ENCODE measurements at regions not wholly inside any gene's neighbourhood (a gene's known extent, or its start where the extent isn't known, plus 50 kb on each side); places are given as distances from the start of the nearest gene placed in this dataset.

DNA sequence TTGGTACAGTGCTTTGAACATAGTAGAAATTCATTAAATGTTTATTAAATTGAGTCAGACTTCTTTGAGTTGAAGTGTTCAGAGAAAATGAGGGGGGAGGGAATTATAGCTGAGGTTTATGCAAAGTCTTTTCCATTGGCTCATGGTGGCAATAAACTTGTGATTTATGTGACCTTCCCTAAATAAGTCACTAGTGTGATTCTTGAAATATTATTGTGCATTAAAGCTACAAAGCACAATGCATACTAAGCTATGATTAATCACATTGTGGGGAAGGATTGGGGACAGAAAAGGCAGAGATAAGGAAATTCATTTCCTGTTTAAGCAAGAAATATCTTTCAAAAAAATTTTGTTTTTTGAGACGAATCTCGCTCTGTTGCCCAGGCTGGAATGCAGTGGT, 877.5 kb downstream of the TFAP2A start:
- H3K36me3 ChIP-seq = no peaks in the 10 kb centered on the region
- no peaks in the 10 kb centered on the region for H3K27me3 ChIP-seq
- no peak overlapping the region for H3K27ac ChIP-seq
- H3K4me3 ChIP-seq = no peak overlapping the region
- no peaks in the 10 kb centered on the region for H3K9me3 ChIP-seq (ENCODE audit: low read depth)
- peak in 1 of 2 donors; percentile 32 for DNase-seq (ENCODE audit: low read depth in 1 of 2, low spot score in 1 of 2)
- TF ChIP-seq, protein P1, sequence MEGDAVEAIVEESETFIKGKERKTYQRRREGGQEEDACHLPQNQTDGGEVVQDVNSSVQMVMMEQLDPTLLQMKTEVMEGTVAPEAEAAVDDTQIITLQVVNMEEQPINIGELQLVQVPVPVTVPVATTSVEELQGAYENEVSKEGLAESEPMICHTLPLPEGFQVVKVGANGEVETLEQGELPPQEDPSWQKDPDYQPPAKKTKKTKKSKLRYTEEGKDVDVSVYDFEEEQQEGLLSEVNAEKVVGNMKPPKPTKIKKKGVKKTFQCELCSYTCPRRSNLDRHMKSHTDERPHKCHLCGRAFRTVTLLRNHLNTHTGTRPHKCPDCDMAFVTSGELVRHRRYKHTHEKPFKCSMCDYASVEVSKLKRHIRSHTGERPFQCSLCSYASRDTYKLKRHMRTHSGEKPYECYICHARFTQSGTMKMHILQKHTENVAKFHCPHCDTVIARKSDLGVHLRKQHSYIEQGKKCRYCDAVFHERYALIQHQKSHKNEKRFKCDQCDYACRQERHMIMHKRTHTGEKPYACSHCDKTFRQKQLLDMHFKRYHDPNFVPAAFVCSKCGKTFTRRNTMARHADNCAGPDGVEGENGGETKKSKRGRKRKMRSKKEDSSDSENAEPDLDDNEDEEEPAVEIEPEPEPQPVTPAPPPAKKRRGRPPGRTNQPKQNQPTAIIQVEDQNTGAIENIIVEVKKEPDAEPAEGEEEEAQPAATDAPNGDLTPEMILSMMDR (IDR thresholded peaks at IDR 0.05; ENCODE audit: low read depth, low read length) = no peak
- no peaks in the 10 kb centered on the region for H3K4me1 ChIP-seq (ENCODE audit: low read depth)

DNA sequence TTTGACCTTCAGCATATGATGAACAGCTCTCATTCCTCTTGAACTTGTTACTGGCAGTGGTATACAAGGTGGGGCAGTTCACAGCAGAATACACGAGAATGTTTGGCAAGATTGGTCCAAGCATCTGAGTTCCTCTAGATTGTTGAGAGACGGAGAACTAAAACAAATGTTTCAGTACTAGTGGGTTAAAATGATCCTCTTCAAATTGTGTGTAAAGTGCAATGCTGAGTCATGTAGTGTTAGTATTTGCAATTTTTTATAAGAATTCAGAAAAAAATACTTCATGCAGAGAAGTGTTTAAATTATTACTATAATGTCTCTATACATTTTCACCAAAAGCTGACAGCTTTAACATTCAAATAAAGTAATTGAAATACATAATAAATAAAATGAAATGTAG, 879.8 kb downstream of the TFAP2A start:
- H3K4me3 ChIP-seq = no peak overlapping the region
- TF ChIP-seq, protein P1 (IDR thresholded peaks at IDR 0.05; ENCODE audit: low read depth, low read length) = no peak
- H3K36me3 ChIP-seq = no peaks in the 10 kb centered on the region
- H3K27me3 ChIP-seq = no peaks in the 10 kb centered on the region
- no peak overlapping the region for H3K27ac ChIP-seq
- H3K9me3 ChIP-seq (ENCODE audit: low read depth) = no peaks in the 10 kb centered on the region
- no peaks in the 10 kb centered on the region for H3K4me1 ChIP-seq (ENCODE audit: low read depth)
- no peak for DNase-seq (ENCODE audit: low read depth in 1 of 2, low spot score in 1 of 2)

DNA sequence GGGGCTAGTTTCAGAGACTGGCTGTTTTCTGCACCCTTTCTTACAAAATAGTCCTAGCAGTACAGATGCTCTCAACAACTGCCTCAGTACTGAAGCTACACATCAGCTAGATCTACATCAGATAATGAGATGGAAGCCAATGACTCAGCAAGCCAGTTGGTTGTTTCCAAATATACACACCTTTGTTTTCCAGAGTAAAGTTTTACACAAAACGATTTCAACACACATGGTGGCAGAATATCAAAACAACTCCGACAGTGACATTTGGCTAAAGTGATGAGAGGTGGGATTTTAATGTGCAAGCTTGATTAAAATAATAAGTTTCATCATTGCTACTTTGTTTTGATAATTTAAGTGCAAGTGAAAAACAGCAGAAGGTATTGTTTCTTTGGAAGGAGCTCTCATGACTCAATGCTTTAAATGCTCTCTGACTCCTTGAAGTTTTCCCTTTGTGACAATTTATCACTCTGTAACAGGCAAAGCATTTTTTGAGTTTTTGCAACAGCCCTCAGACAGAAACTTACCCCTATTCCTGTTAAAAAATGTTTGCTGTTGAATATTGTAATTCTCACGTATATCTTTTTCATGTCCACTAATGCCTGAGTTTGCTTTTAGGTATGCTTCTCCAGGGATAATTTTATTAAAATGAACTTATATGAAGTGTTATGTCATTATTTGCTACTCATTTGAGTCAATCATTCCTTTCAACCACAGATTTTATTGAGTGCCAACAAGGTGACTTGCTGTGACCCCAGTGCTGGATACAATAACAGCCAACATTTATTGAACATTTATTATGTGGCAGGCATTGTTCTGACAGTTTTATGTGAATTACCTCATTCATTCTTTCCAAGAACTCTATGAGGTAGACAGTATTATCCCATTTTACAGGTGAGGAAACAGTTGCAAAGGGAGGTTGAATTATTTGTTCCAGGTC, 882.0 kb downstream of the TFAP2A start:
- Histone ChIP-seq H3K9me3 (ENCODE audit: low read depth) (no peaks in the 10 kb centered on the region), H3K27me3 (no peaks in the 10 kb centered on the region), H3K36me3 (no peaks in the 10 kb centered on the region), H3K4me3 (no peak overlapping the region), H3K4me1 (ENCODE audit: low read depth) (no peaks in the 10 kb centered on the region), H3K27ac (no peak overlapping the region)
- no peak for DNase-seq (ENCODE audit: low read depth in 1 of 2, low spot score in 1 of 2)
- TF ChIP-seq, protein P1 (IDR thresholded peaks at IDR 0.05; ENCODE audit: low read depth, low read length) = no peak

DNA sequence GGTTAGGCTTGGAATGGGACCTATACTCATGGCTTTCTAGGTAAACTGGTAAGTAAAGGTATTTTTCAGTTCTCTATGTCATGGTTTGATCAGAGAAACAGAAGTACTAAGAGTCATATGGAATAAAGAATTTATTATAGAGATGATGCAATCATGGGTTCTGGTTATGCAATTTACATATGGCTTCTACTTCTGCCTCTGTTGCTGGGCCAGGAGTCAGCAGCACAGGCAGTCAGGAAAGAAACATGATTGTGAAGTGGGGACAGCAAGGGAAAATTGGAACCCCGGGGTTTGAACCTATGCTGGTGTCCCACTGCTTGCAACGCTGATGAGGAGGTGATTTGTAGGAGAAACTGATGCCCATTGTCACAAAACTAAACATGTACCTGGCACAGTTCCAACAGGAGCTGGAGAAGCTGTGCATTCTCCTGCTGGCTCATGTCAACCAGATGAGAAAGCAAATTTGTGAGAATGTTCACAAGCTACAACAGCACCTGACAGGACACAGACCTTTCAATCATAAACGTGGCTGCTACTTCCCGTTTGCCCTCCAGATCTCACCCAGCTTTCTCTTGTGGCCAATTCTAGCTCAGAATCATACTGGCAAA, 887.1 kb downstream of the TFAP2A start:
- Histone ChIP-seq H3K36me3 (no peaks in the 10 kb centered on the region), H3K4me3 (no peak overlapping the region), H3K4me1 (ENCODE audit: low read depth) (no peaks in the 10 kb centered on the region), H3K27me3 (no peaks in the 10 kb centered on the region), H3K27ac (no peak overlapping the region), H3K9me3 (ENCODE audit: low read depth) (no peaks in the 10 kb centered on the region)
- peak in 1 of 2 donors; percentile 48 for DNase-seq (ENCODE audit: low read depth in 1 of 2, low spot score in 1 of 2)
- TF ChIP-seq, protein P1 (IDR thresholded peaks at IDR 0.05; ENCODE audit: low read depth, low read length) = no peak

DNA sequence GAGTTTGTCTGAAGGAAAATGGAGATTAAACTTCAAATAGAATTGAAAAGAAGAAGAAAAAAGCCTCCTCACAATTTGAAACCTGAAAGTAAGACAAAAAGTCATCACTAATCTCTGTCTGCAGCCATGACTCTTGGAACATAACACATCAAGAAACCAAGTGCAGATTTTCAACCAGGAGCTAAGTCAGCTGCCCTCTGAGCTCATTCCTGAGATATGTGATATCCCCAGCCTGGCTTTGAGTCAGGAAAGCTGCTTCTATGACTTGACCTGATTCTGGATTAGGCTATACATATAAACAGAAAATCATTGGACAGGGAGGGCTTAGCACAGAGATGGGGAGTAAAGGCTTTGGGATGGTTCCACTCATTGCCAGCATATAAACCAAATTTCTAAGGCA, 891.4 kb downstream of the TFAP2A start:
- Histone ChIP-seq H3K4me1 (ENCODE audit: low read depth) (no peaks in the 10 kb centered on the region), H3K27ac (no peak overlapping the region), H3K27me3 (no peaks in the 10 kb centered on the region), H3K9me3 (ENCODE audit: low read depth) (no peaks in the 10 kb centered on the region), H3K36me3 (no peaks in the 10 kb centered on the region), H3K4me3 (no peak overlapping the region)
- DNase-seq (ENCODE audit: low read depth in 1 of 2, low spot score in 1 of 2) = peak; percentile 18 to 86
- TF ChIP-seq, protein P1 (IDR thresholded peaks at IDR 0.05; ENCODE audit: low read depth, low read length) = no peak
